HepG2 (cell line): ENCODE measurements at regions not wholly inside any gene's neighbourhood (a gene's known extent, or its start where the extent isn't known, plus 50 kb on each side); places are given as distances from the start of the nearest gene placed in this dataset.
A peak's percentile ranks its signal among the peaks of the same experiment; 100 is the strongest.

Experiments
- CENPX ChIP-seq: sonication (generic); formaldehyde crosslinking; IDR thresholded peaks from 2 replicates; pipeline ENCODE4 v1.9.0; 2021; ENCODE audit warnings: mild to moderate bottlenecking, missing genetic modification reagents, moderate library complexity
- EZH2 ChIP-seq: conservative IDR thresholded peaks from 2 replicates; pipeline ENCODE4 v1.6.1; 2012; ENCODE audit warnings: mild to moderate bottlenecking, low read depth, low read length, moderate library complexity
- FOSL1 ChIP-seq: sonication (generic); formaldehyde crosslinking; IDR thresholded peaks from 2 replicates; pipeline ENCODE4 v1.9.0; 2021; ENCODE audit warnings: missing genetic modification reagents, borderline replicate concordance
- HNRNPH1 ChIP-seq: fragments of 200-400 bp; formaldehyde crosslinking; optimal IDR thresholded peaks from 2 replicates; pipeline ENCODE3; 2017; ENCODE audit warnings: mild to moderate bottlenecking, low read depth, low read length
- ISX ChIP-seq: sonication (generic); formaldehyde crosslinking; conservative IDR thresholded peaks from 2 replicates; pipeline ENCODE4 v1.5.0; 2020; ENCODE audit warnings: missing genetic modification reagents
- MIER2 ChIP-seq: IDR thresholded peaks from 2 replicates; pipeline ENCODE4 v1.6.1; 2016; ENCODE audit warnings: missing biosample characterization, missing genetic modification reagents
- YEATS4 ChIP-seq: sonication (generic); formaldehyde crosslinking; IDR thresholded peaks from 2 replicates; pipeline ENCODE4 v1.4.0; 2020; ENCODE audit warnings: missing genetic modification reagents, borderline replicate concordance
- ZNF232 ChIP-seq: sonication (generic); formaldehyde crosslinking; IDR thresholded peaks from 2 replicates; pipeline ENCODE4 v1.4.0; 2020; ENCODE audit warnings: missing genetic modification reagents, borderline replicate concordance
- ZNF484 ChIP-seq: sonication (generic); formaldehyde crosslinking; IDR thresholded peaks from 2 replicates; pipeline ENCODE4 v1.5.1; 2020; ENCODE audit warnings: mild to moderate bottlenecking, low read depth, missing genetic modification reagents, borderline replicate concordance
- ZNF724P ChIP-seq: sonication (generic); formaldehyde crosslinking; IDR thresholded peaks from 2 replicates; pipeline ENCODE4 v1.8.0; 2022; ENCODE audit warnings: missing genetic modification reagents, borderline replicate concordance
- ZNF777 ChIP-seq: sonication (generic); formaldehyde crosslinking; IDR thresholded peaks from 2 replicates; pipeline ENCODE4 v1.4.0; 2020; ENCODE audit warnings: missing genetic modification reagents
- ZNF780A ChIP-seq: sonication (generic); formaldehyde crosslinking; IDR thresholded peaks from 2 replicates; pipeline ENCODE4 v1.8.0; 2022; ENCODE audit warnings: mild to moderate bottlenecking, missing genetic modification reagents, moderate library complexity
- ZNF781 ChIP-seq: sonication (generic); formaldehyde crosslinking; IDR thresholded peaks from 2 replicates; pipeline ENCODE4 v1.5.1; 2020; ENCODE audit warnings: borderline replicate concordance, mild to moderate bottlenecking, missing genetic modification reagents; ENCODE audit errors: not compliant biosample characterization
- ZNF850 ChIP-seq: sonication (generic); formaldehyde crosslinking; conservative IDR thresholded peaks from 2 replicates; pipeline ENCODE4 v1.9.0; 2021; ENCODE audit warnings: mild to moderate bottlenecking, missing genetic modification reagents
- TF ChIP-seq, protein P1 (sequence below), 2 experiments: fragments of 450-650 bp in 1 of 2; sonication (generic) in 1 of 2; formaldehyde crosslinking in 1 of 2; IDR thresholded peaks; 2 replicates each; pipeline versions ENCODE4 v1.6.1 to v1.8.0; 2016 to 2022; ENCODE audit warnings: antibody characterized with exemption in 1 of 2, mild to moderate bottlenecking in 1 of 2, missing genetic modification reagents in 1 of 2
- TF ChIP-seq, protein P2 (sequence below): sonication (generic); formaldehyde crosslinking; IDR thresholded peaks from 2 replicates; pipeline ENCODE4 v1.4.0; 2020; ENCODE audit warnings: missing genetic modification reagents
- TF ChIP-seq, protein P3 (sequence below): IDR thresholded peaks from 2 replicates; pipeline ENCODE4 v1.6.1; 2016
- TF ChIP-seq, protein P4 (sequence below): fragments of 450-650 bp; IDR thresholded peaks from 2 replicates; pipeline ENCODE4 v1.6.1; 2017

DNA sequence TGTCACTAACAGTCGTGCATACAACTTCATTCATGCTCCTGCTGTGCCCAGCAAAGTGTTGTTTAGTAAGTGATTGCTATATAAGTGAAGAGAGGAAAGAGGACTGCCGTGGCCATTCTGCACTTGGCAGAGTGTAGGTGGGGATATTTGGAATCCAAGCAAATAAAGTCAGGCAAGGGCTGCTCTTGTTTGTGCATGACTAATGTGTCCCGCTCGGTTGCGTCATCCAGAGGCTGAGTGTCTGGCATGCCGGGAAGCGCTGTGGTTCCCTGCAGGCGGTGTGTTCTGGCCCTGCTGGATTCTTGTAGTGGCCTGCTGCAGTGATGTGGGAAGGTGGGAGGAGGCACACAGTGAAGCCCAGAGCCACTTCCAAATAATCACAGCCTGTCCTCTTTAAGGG, 136.9 kb upstream of the ANKH start (continued):
- TF ChIP-seq, protein P1, sequence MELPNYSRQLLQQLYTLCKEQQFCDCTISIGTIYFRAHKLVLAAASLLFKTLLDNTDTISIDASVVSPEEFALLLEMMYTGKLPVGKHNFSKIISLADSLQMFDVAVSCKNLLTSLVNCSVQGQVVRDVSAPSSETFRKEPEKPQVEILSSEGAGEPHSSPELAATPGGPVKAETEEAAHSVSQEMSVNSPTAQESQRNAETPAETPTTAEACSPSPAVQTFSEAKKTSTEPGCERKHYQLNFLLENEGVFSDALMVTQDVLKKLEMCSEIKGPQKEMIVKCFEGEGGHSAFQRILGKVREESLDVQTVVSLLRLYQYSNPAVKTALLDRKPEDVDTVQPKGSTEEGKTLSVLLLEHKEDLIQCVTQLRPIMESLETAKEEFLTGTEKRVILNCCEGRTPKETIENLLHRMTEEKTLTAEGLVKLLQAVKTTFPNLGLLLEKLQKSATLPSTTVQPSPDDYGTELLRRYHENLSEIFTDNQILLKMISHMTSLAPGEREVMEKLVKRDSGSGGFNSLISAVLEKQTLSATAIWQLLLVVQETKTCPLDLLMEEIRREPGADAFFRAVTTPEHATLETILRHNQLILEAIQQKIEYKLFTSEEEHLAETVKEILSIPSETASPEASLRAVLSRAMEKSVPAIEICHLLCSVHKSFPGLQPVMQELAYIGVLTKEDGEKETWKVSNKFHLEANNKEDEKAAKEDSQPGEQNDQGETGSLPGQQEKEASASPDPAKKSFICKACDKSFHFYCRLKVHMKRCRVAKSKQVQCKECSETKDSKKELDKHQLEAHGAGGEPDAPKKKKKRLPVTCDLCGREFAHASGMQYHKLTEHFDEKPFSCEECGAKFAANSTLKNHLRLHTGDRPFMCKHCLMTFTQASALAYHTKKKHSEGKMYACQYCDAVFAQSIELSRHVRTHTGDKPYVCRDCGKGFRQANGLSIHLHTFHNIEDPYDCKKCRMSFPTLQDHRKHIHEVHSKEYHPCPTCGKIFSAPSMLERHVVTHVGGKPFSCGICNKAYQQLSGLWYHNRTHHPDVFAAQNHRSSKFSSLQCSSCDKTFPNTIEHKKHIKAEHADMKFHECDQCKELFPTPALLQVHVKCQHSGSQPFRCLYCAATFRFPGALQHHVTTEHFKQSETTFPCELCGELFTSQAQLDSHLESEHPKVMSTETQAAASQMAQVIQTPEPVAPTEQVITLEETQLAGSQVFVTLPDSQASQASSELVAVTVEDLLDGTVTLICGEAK (IDR thresholded peaks at IDR 0.05): no peak
- TF ChIP-seq, protein P1 (CRISPR knock-in tag; IDR thresholded peaks at IDR 0.05): peak; percentile 73; the same call in 1 of the 2 replicates
- TF ChIP-seq ZNF724P (CRISPR knock-in tag) (no peak), ZNF777 (CRISPR knock-in tag) (no peak), FOSL1 (CRISPR knock-in tag) (peak; percentile 93), YEATS4 (CRISPR knock-in tag) (peak; percentile 78), EZH2 (no peak), ZNF484 (no peak), HNRNPH1 (no peak), CENPX (CRISPR knock-in tag) (no peak), ZNF232 (CRISPR knock-in tag) (peak; percentile 61; the same call in 1 of the 2 replicates), ZNF780A (CRISPR knock-in tag) (no peak), MIER2 (CRISPR knock-in tag) (peak; percentile 69; the same call in 1 of the 2 replicates), ZNF850 (CRISPR knock-in tag) (no peak), ZNF781 (CRISPR knock-in tag) (no peak), ISX (CRISPR knock-in tag) (no peak)
- TF ChIP-seq, protein P2, sequence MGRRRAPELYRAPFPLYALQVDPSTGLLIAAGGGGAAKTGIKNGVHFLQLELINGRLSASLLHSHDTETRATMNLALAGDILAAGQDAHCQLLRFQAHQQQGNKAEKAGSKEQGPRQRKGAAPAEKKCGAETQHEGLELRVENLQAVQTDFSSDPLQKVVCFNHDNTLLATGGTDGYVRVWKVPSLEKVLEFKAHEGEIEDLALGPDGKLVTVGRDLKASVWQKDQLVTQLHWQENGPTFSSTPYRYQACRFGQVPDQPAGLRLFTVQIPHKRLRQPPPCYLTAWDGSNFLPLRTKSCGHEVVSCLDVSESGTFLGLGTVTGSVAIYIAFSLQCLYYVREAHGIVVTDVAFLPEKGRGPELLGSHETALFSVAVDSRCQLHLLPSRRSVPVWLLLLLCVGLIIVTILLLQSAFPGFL: no peak
- TF ChIP-seq, protein P3, sequence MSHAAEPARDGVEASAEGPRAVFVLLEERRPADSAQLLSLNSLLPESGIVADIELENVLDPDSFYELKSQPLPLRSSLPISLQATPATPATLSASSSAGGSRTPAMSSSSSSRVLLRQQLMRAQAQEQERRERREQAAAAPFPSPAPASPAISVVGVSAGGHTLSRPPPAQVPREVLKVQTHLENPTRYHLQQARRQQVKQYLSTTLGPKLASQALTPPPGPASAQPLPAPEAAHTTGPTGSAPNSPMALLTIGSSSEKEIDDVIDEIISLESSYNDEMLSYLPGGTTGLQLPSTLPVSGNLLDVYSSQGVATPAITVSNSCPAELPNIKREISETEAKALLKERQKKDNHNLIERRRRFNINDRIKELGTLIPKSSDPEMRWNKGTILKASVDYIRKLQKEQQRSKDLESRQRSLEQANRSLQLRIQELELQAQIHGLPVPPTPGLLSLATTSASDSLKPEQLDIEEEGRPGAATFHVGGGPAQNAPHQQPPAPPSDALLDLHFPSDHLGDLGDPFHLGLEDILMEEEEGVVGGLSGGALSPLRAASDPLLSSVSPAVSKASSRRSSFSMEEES: no peak
- TF ChIP-seq, protein P4, sequence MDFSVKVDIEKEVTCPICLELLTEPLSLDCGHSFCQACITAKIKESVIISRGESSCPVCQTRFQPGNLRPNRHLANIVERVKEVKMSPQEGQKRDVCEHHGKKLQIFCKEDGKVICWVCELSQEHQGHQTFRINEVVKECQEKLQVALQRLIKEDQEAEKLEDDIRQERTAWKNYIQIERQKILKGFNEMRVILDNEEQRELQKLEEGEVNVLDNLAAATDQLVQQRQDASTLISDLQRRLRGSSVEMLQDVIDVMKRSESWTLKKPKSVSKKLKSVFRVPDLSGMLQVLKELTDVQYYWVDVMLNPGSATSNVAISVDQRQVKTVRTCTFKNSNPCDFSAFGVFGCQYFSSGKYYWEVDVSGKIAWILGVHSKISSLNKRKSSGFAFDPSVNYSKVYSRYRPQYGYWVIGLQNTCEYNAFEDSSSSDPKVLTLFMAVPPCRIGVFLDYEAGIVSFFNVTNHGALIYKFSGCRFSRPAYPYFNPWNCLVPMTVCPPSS: no peak
